ENCODE measurements at regions not wholly inside any gene's neighbourhood (a gene's known extent, or its start where the extent isn't known, plus 50 kb on each side); places are given as distances from the start of the nearest gene placed in this dataset.

DNA sequence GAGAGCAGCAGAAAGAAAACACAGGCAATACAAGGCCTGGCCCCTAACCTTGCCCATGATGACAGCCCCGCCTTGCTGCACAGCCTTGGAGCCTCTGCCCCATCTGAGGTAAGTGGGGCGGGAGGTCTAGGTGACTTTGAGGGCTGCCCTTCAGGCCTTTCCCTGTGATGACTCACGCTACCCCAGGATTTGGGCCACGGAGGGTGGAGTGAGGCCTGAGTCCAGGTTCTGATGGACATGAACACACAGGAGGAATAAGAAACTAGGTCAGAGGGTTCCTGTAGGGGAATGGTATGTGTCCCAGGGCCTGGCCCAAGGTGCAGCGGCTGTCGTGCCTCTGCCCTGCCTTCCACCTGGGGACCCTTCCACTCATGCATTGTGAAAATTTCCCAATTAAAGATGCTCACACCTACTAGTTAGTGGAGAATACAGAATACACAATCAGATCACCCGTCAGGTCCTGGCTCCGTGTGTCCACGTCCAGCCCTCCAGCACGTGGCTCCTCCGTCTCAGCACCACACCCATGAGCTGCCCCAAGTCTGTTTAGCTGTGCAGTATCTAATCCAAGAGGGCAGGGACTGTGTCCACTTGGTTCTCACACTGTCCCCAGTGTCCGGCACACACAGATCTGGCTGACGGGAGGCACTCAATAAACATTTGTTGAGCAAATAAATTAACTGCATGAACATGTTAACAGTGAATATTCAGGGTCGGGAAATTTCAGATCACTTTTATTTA, 111.0 kb downstream of the CHST1 start:
- ATAC-seq, result no peak

DNA sequence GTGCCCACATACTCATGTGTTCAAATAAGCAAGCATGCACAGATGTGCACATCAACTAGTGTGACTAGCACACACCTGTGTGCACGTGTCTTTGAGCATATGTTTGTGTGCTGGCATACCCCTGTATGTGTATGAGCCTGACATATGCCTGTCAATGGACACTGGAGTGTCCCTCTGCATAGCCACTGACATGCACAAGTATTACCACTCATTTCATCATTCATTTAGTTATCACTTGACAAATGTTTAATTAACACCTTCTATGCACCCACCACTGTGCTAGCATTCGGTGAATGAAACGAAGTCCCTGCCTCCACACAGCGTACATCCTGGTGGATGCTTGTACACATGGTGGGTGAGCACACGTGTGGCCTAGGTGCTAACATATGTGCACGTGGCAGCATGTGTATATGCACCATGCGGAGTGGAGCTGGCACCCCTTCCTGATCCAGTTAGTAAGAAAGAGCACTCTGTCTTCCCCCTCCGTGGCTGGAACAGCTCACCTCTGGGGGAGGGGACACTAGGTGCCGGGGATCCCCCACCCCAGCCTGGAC, 112.0 kb downstream of the CHST1 start:
- ATAC-seq, result no peak

DNA sequence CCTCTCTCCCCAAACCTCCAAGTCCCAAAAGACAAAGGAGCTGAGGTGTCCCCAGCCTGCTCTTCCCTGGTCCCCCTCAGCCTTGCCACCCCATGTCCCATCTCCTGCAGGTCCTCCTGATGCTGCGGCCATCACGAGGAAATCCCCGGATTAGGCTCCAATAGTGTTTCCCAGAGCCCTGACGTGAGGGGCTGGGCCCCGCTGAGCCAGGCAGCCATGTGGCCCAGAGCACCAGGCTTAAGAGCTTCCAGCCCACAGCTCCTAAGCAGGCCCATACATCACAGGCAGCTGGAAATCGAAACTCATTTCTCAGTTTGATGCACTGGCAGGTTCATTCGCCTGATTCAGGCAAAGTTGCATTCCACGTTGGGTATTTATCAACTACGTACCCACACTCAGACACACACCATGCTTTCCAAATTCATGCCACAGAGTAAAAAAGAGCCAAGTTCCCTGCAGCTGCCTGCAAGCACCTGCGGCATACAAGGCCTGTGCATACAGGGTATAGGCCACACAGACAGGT, 114.2 kb downstream of the CHST1 start:
- no peak for ATAC-seq

DNA sequence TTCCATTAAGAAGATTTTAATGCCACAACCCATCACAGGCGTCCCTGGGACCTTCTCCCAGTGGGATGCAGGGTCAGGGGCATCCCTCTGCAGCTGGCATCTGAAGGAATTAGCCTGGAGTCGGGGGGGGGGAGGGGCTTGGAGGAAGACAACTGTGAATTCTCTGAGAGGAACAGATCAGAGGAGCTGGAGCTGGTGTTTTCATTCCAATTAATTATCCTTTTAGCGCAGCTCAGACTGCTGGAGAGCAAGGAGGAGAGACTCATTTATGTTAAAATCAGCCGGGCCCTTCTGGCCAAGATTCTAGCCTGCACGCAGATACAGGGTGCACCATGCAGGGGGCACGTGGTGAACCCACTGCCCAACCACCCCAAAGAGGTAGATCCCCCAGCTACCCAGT, 116.2 kb downstream of the CHST1 start:
- ATAC-seq, result no peak

DNA sequence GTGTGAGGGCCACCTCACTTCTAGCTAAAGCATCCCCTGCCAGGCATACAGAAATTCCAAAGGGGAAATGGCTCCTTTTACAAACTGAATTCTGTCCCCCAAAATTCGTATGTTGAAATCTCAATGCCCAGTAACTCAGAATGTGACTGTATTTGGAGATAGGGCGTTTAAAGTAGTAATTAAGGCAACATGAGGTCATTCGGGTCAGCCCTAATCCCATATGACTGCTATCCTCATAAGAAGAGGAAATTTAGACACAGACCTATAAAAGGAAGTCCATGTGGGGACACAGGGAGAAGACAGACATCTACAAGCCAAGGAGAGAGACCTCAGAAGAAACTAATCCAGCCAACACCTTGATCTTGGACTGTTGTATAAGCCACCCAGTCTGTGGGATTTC, 119.1 kb downstream of the CHST1 start:
- ATAC-seq, result no peak

DNA sequence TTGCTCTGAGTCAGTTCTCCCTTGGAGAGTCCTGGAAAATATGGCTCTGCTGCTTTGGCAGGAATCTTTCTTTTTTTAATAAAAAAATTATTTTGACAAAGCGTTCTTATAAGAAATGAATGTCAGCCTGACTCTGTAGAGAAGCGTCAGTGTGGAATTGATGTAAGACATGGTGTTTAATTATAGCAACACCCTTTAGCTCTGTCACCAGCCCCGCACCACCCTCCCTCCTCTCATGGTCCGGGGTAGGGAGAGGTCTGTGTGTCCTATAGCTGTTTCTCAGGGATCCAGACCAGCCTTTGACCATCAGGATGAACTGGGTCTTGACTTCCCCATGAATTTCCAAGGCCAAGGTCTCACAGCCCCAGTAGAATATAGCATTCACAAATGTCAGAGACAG, 120.6 kb downstream of the CHST1 start:
- no peak for ATAC-seq

DNA sequence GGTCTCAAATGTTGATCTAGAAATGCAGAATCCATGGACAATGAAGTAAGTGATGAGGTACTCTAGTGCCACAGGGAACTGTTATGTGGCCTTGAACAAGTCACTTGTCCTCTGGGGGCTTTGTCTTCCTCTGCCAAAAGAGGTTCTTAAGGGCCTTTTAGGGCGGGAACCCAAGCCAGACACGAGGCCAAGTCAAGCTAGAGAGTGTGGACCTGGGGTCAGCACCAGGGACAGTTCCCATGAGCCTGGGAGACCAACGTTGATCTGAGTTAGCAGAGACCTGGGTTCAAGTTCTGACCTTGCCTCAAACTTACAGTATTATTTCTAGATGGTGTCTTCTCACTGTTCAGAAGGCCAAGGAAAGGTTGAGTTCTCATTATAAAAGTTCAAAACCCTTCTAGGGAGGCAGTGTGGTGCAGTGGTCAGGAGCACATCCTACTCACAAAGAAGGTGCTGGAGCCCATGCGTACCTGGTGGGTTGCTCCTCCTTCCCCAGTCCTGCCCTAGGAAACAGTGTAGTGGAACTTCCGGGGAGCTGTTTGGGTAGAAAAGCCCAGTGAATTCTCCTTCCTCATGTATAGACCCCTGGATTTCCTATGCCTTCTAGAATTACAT, 121.5 kb downstream of the CHST1 start:
- no peak for ATAC-seq

DNA sequence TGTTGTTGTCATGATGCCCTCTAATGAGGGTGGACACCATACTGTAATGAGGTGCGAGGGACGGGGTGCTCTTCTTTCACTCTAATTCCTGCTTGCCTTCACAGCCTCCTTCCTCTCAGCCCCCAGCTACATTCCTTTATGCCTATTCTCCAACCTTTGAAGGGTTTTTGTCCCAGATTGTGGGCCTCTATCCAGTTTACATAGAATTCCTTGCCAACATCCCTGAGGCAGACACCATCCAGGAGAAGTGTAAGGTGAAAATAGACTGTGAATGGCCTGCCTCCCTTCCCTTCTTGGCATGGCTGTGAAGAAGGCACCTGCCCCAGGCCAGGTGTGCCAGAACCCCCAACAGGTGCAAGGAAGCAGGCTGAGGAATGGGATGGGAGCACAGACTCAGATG, 122.3 kb downstream of the CHST1 start:
- no peak for ATAC-seq

DNA sequence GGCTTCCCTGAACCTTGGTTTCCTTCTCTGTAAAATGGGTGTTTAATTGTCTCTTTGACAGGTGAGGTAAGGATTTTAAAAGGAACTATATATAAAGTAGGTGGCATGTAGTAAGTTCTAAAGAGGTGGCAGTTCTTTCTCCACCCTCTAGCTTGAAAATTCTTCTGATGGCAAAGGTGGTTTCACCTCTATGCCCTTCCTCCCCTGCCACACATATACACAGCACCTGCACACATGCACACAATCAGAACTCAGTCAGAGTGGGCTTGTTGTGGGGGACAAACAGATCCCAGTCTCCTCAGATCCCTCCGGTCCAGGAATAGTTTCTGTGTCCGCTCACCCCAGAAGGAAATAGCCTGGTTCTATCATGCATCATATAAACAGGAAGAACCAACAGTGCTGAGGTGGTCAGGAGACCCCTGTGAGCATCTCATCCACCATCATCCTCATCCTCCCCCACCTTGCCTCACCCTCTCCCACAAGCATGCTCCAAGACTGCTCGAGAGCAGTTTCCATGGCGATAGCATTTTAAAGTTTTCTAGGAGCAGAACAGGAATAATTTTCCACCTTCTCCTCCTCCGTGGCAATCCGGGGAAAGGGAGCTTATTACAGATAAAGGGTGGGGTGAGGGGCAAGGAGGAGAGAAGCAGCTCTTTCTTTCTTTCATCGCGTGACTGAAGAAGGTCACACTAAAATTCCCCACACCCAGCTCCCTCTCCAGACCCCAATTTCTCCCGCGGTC, 123.6 kb downstream of the CHST1 start:
- no peak for ATAC-seq

DNA sequence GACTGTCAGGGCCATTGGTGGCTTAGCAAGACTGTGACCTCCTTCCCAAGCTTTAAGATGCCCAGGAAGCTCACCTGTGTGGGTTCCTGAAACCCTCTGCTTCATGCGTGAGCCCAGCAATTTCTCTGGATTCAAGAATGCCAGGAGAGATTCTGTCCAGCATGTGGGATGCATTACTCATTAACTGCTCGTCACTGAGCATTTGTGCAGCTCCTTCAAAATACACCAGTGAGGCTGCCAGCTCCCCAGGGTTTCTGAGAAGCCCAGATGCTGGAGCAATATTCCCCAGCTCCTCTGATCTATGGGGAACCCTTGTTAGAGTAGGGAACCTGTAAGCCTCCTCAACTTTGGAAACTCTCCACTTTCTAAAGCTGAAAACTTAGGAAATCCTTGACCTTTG, 126.5 kb downstream of the CHST1 start:
- ATAC-seq, result no peak

DNA sequence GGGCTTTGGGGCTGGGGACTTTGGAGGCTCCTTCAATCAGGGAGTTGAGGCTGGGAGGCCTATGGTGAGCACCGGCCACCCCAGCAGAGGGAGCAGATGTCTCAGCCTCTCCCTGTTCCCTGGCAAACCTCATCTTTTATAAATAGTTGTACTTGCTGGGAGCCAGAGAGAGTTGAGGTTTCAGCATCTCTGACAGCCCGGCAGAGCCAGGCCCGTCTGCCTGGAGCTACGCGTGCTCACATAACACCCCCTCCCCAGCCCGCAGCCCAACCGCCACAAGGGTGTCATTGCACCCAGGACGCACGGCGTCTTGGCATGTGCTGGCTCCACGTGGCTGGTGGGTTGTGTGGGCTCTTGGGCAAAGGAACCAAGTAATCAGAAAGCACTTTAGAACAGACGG, 127.1 kb downstream of the CHST1 start:
- no peak for ATAC-seq

DNA sequence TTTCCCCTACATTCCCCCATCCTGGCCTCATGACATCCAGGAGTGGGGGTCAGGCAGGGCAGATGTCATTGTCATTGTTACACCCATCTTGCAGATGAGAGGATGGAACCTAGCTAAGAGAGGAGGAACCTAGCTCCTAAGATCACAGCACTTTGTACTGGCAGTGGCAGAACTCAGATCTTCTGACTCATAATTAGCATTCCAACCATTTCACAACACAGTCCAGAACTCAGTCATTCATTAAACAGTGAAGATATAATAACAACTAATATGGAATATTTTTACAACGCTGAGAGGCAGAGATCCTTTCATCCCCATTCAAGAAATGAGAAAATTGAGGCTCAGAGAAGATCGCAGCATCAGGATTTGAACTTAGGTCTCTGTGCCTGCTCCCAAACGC, 127.8 kb downstream of the CHST1 start:
- no peak for ATAC-seq

DNA sequence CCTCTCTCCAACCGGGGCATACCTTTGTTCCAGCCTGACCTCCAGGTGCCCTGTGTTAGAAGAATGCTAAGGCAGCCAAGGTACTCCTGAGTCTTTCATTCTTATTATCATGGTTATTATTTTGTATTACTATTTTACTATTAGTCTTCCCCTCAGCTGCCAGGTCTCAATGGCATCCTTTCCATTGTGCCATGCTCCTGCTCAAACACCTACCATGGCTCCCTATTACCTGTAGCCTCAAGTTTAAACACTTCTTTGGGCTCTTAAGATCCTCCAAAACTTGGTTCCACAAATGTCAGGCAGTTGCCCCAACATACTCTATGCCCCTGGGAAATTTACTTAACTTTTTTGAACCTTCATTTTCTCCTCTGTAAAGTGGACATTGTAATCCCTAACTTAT, 130.4 kb downstream of the CHST1 start:
- no peak for ATAC-seq

DNA sequence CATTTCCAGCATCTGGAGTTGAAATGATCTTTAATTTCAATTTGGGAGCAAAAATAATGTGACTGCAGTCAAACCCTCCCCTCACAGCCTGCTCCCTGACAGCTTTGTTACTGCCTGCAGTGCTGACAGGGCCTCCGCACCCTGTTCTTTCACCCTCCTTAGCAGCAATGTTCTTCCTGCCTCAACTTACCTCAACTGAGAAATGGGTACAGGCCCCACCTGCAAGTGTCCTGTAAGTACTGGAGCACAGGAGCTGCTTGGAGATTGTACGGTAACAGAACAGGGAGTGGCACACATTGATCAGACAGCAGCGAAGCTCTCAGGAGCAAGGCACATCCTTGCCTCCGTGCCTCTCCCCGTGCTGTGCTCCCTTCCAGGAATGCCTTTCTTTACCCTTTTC, 131.3 kb downstream of the CHST1 start:
- no peak for ATAC-seq

DNA sequence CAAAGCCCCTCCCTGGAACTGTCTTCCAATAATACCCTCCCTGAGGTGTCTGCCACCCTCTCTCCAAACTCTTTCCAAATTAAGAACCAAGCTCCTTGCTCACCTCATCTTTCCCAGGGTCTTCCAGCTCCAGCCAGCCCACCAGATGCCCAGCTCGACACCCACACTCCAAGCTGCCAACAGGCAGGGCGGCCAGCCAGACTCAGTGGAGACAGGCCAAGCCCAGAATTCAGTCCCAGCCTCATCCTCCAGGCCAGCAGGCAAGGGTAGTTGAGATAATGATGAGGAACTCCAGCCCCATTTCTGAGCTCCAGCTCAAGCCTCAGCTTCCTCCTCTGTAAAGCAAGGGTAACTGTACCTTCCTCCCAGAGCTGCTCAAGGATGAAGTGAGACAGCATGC, 132.9 kb downstream of the CHST1 start:
- no peak for ATAC-seq

DNA sequence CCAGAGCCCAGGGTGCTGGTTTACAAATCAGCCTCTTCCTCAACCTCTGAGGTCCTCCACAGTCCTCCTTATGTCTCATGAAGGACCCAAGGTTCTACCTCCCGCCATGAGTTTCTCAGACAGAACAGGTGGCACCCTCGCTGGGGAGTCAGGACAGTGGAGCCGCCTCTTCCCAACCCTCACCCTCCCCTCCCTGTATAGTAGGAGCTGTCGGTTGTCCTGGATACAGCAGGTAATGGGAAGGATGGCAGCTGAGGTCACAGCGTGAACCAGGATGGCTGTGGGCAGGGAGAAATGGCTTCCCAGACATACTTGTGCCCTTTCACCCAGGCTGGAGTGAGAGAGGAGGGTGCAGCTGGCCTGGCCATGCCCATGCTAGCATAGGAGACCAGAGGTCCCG, 134.6 kb downstream of the CHST1 start:
- ATAC-seq, result no peak

DNA sequence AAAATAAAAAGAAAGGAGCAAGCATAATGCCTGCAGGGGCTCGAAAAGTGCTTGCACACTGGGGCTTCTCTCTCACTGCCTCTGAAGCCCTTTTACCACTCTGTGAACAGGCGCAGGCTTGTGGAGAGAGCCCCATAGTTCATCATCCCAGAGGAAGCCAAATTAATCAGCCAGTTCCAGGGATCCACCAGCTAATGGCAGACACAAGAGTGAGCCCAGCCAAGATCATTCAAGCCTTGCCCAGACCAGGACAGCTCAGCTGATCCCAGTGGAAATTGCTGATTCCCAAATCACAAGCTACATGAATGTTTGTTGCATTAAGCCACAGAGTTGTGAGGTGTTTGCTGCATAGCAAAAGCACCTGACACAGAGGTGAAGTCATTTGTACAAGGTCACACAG, 135.3 kb downstream of the CHST1 start:
- ATAC-seq, result no peak

DNA sequence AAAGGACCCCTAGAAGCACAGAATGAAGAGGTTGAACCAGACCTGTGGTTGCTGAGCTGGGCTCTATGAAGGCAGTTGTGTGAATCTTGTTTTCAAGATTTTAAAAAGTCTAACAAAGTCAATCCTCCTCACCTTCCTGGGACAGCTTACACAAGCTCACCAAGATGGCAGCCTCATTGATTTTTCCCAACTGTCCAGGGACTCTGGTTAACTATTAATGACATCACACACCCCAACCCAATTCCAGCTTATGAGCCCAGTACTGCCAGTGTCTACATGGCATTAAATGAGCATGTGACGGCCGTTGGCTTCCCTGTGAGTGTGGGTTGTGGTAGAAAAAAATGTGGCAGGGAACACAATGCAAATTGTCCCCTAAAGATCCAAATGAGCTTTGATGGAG, 137.0 kb downstream of the CHST1 start:
- no peak for ATAC-seq

DNA sequence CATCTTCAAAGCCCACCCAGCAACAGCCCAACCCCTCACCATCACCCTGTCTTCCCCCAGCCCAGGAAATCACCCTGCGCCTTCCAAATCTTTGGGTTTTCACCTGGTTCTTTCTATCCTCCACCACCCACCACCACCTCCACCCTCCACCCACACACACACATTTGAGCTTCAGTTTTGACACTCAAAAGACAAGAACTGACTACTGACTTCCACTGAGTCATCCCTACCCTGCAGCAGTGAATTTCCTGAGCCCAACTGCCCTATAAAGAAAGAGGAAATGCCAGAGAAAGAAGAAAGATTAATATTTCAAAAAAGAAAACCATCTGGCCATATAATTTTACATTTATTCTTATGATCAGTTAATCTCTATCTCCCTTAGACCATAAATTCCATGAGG, 137.5 kb downstream of the CHST1 start:
- ATAC-seq, result no peak

DNA sequence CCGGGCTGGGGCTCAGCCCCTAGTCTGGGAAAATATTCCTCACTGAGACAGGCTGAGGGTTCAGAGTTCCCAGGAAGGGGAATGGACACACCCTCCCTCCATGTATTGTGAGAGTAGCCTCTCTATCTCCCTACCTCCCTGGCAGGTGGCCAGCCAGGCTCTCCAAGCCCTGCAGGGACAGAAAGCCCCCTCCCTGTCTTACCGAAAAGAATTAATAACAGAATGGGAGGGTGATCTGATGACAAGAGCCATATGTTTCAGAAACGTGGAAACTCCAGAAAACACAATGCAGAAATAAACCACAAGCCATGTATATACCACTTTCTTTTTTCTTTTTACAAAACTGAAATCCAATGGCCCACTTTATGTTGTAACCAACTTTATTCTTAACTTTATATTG, 140.0 kb downstream of the CHST1 start:
- no peak for ATAC-seq

DNA sequence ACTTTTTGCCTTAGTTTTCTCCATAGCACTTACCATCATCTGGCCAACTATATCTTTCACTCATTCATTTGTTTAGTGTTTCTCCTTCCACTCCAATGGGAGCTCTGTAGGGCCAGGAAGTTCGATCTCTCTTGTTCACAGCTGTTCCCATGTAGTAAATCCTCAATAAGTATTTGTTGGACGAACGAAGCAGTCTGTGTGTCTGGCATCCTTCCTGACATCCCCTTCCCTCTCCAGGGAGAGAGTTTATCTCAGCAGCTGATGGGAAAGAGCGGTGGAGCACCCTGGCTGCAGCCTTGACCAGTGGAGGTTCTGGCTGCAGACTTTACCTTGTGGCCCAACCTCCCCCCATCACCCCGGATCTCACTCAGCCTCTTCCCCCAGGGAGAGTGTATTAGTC, 141.7 kb downstream of the CHST1 start:
- no peak for ATAC-seq

DNA sequence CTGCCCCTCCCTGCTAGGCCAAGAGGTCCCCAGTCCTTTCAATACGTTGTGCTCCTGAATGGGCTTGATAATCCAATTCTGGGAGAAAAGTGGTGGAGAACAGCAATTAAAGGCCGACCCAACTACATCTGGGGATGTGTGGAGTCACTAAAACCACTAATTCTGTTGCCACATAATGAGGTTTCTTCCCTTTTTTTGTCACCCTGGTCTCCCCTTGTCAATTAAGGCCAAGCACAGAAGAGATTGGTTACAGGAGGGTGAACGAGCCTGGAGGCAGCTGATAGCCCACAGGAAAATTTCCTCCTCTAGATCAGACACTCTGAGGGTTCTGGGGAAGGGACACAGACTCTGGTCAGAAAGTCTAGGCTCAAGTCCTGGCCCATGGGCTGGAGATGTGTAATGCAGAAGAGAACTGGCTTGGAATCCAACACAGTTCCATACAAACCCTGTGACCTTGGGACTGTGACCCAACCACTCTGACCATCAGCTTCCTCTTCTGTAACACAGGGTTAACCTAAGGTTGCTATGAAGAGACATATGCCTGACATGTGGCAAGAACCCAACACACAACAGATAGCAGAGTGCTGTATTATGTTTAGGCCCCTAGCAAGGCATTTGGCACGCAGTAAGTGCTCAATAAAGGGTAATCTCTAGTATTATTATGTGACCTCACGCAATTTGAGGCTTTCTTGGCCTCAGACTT, 146.4 kb downstream of the CHST1 start:
- ATAC-seq, result no peak

All from esophagus mucosa (tissue), 1 donor.